ENCODE measurements at regions not wholly inside any gene's neighbourhood (a gene's known extent, or its start where the extent isn't known, plus 50 kb on each side); places are given as distances from the start of the nearest gene placed in this dataset.
"Not testable (repeated sequence)": the region's sequence is repeated elsewhere in the genome, so short reads cannot be mapped to it uniquely, and the experiment has no call there.

- TF ChIP-seq ZNF274 (IDR thresholded peaks at IDR 0.05; ENCODE audit: low read depth, low read length); YY1 (IDR thresholded peaks at IDR 0.05; ENCODE audit: insufficient read depth, insufficient read length); SUZ12 (IDR thresholded peaks at IDR 0.05; ENCODE audit: extremely low read depth, insufficient read depth, insufficient read length): not testable (repeated sequence)
Observed at GRCh38 chr1:149275802-149276201, 172.5 kb upstream of the NBPF9 start.

Data from NT2/D1 (cell line).